T-cell (primary cell): ENCODE measurements at regions not wholly inside any gene's neighbourhood (a gene's known extent, or its start where the extent isn't known, plus 50 kb on each side); places are given as distances from the start of the nearest gene placed in this dataset.
"Not testable (repeated sequence)": the region's sequence is repeated elsewhere in the genome, so short reads cannot be mapped to it uniquely, and the experiment has no call there.

Source experiments
- ATAC-seq, 4 experiments: fragments of 200-7000 bp in 3 of 4; fragments of 150-1000 bp in 1 of 4; cut with Tn5 transposase; replicated peaks in 1 of 4; 1 replicate in 3 of 4; 2 replicates in 1 of 4; pipeline ENCODE4 v1.10.0; 2021; ENCODE audit warnings: moderate library complexity in 3 of 4, mild to moderate bottlenecking in 2 of 4, moderate number of reproducible peaks in 1 of 4
- CTCF ChIA-PET, 2 donors: fragments of 300-600 bp; sonication (Branson Sonifier 250); formaldehyde crosslinking; loops; one replicate each; lab custom pipeline; 2022; ENCODE audit warnings: antibody characterized with exemption in 2 of 2; lab: Charles Lee
- POLR2A ChIA-PET, 2 donors: fragments of 300-600 bp; sonication (Branson Sonifier 250); formaldehyde crosslinking; loops; one replicate each; lab custom pipeline; 2022; ENCODE audit warnings: antibody characterized with exemption in 2 of 2; lab: Charles Lee
- DNase-seq, 35 experiments: peaks; one replicate each; pipeline versions ENCODE4 v3.0.0 to v3.0.0-alpha.2; 2013 to 2023
- H3K27ac ChIP-seq: one replicate; pipeline ENCODE4 v1.5.1; 2013; ENCODE audit warnings: low read length
- H3K27me3 ChIP-seq, 2 experiments: replicated peaks in 1 of 2; 1 replicate in 1 of 2; 2 replicates in 1 of 2; pipeline versions ENCODE4 v1.6.1 to v1.7.0; 2013; ENCODE audit warnings: low read length in 1 of 2, mixed read lengths in 1 of 2; ENCODE audit not compliant: control insufficient read depth in 2 of 2, insufficient read depth in 2 of 2; ENCODE audit errors: extremely low read depth in 1 of 2
- H3K36me3 ChIP-seq, 2 donors: 1 replicate in 1 of 2; 2 replicates in 1 of 2; pipeline versions ENCODE4 v1.6.1 to v1.7.0; 2013; ENCODE audit warnings: low read length in 1 of 2; ENCODE audit not compliant: control insufficient read depth in 2 of 2, insufficient read depth in 1 of 2; ENCODE audit errors: extremely low read depth in 1 of 2
- H3K4me1 ChIP-seq, 2 experiments: 1 replicate in 1 of 2; 2 replicates in 1 of 2; pipeline versions ENCODE4 v1.6.1 to v1.7.0; 2013; ENCODE audit warnings: low read length in 2 of 2, mixed read lengths in 1 of 2; ENCODE audit not compliant: insufficient read depth in 2 of 2, control insufficient read depth in 1 of 2; ENCODE audit errors: extremely low read depth in 1 of 2
- H3K4me3 ChIP-seq, 2 donors: 1 replicate in 1 of 2; 2 replicates in 1 of 2; pipeline versions ENCODE4 v1.5.1 to v1.7.0; 2013; ENCODE audit warnings: mild to moderate bottlenecking in 2 of 2, low read length in 1 of 2, moderate library complexity in 1 of 2; ENCODE audit not compliant: control insufficient read depth in 1 of 2; ENCODE audit errors: extremely low read depth in 1 of 2
- H3K9me3 ChIP-seq: 2 replicates; pipeline ENCODE4 v1.7.0; 2013
- H3K27ac Mint-ChIP-seq, 2 donors: one replicate each; pipeline ENCODE4 v1.8.0; 2020 to 2021; ENCODE audit warnings: mild to moderate bottlenecking in 2 of 2, mixed read lengths in 2 of 2
- H3K27me3 Mint-ChIP-seq, 2 donors: one replicate each; pipeline ENCODE4 v1.8.0; 2021 to 2022; ENCODE audit warnings: mixed read lengths in 2 of 2
- H3K36me3 Mint-ChIP-seq: one replicate; pipeline ENCODE4 v1.8.0; 2021; ENCODE audit warnings: mixed read lengths
- H3K4me1 Mint-ChIP-seq, 3 donors: one replicate each; pipeline ENCODE4 v1.8.0; 2020 to 2022; ENCODE audit warnings: mixed read lengths in 3 of 3, mild to moderate bottlenecking in 1 of 3
- H3K4me3 Mint-ChIP-seq, 3 donors: one replicate each; pipeline ENCODE4 v1.8.0; 2020 to 2022; ENCODE audit warnings: mild to moderate bottlenecking in 3 of 3, mixed read lengths in 3 of 3, moderate library complexity in 3 of 3
- H3K9me3 Mint-ChIP-seq, 3 donors: one replicate each; pipeline ENCODE4 v1.8.0; 2020 to 2022; ENCODE audit warnings: mixed read lengths in 3 of 3
- WGBS: methylation state at CpG from one replicate; pipeline ENCODE4 v1.1.5; 2013; ENCODE audit warnings: missing lambda C conversion rate; ENCODE audit not compliant: insufficient coverage; 5-methylcytosine and 5-hydroxymethylcytosine counted together

GRCh38 chr16:22656573-22656972 lies 145.9 kb downstream of the NPIPB5 start:
- DNase-seq, H3K9me3 Mint-ChIP-seq, H3K36me3 Mint-ChIP-seq, H3K27ac Mint-ChIP-seq, H3K4me3 Mint-ChIP-seq, ATAC-seq, CTCF ChIA-PET, H3K9me3 ChIP-seq, POLR2A ChIA-PET, H3K4me1 Mint-ChIP-seq, H3K27ac ChIP-seq, H3K4me1 ChIP-seq, H3K4me3 ChIP-seq, H3K36me3 ChIP-seq: not testable (repeated sequence)
- WGBS: 77% methylated on average over 4 of the region's 9 CpGs
- peaks cover 0 to 16% of the 10 kb centered on the region in 2 experiments for H3K27me3 ChIP-seq
- H3K27me3 Mint-ChIP-seq: peaks cover 14 to 25% of the 10 kb centered on the region in 2 donors

DNA sequence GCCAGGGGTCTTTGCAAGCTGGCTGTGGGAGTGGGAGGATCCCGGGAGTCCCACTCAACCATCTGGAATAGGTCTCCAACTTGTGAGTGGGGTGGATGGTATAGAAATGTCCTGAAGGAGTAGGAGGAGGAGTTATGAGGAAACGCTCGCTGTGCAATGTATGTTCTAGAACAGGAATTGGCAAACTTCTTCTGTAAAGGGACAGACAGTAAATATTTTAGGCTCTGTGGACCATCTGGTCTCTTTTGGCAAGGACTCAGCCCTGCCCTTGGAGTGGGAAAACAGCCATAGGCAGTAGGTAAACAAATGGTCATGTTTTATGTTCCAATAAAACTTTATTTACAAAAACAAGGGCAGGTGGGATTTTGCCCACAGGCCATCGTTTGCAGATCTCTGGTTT lies 149.2 kb downstream of the NPIPB5 start:
- DNase-seq (no peak), ATAC-seq (no peak)
- H3K9me3 Mint-ChIP-seq: no peaks in the 10 kb centered on the region
- whole genome bisulfite sequencing: 64% methylated on average over 4 of the region's 4 CpGs
- Histone ChIP-seq H3K36me3 (no peaks in the 10 kb centered on the region), H3K27me3 (peaks cover 0 to 27% of the 10 kb centered on the region in 2 experiments), H3K4me1 (no peaks in the 10 kb centered on the region), H3K27ac (no peak overlapping the region), H3K9me3 (no peaks in the 10 kb centered on the region), H3K4me3 (no peak overlapping the region)
- H3K27ac Mint-ChIP-seq: no peak overlapping the region
- H3K36me3 Mint-ChIP-seq: no peaks in the 10 kb centered on the region
- no peaks in the 10 kb centered on the region for H3K4me1 Mint-ChIP-seq
- H3K4me3 Mint-ChIP-seq: no peak overlapping the region
- peaks cover 0 to 9% of the 10 kb centered on the region in 2 donors for H3K27me3 Mint-ChIP-seq
- POLR2A ChIA-PET: no interaction called here
- CTCF ChIA-PET: no interaction called here

DNA sequence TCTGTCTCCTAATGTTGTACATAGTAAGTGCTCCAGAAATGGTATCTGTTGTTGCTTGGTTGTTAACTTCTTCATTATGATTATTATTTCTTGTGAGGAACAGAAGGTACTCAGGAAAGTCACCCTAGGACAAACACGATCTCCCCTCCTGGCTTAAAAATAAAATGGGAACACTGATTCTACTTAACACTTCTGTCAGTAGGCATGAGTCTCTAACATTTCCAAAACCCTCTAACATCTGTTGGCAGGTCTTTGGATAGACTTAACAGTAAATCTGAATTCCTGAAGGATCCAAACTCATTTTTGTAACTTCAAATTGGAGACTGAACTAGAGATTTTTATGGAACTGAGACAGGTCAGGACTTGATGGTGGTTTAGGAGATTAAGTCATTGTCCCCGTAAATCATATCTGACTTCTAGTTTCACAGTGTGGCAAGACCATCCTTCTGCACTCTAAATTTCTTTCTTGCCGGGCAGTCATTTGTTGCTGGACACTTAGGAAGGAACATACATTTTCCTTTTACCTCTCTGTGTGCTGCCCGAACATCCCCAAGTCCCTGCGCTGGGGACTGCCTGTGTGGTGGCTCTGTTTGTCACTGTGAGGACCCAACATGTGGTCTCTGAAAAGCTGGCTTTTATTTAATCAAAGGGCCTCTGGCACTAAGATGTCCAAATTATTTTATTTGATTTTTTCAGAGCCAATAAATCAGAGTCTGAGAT lies 149.9 kb downstream of the NPIPB5 start:
- Histone ChIP-seq H3K9me3 (no peaks in the 10 kb centered on the region), H3K36me3 (no peaks in the 10 kb centered on the region), H3K4me3 (no peak overlapping the region), H3K4me1 (no peaks in the 10 kb centered on the region), H3K27me3 (peaks cover 0 to 27% of the 10 kb centered on the region in 2 experiments), H3K27ac (no peak overlapping the region)
- H3K4me1 Mint-ChIP-seq: no peaks in the 10 kb centered on the region
- POLR2A ChIA-PET: no interaction called here
- H3K36me3 Mint-ChIP-seq: no peaks in the 10 kb centered on the region
- H3K9me3 Mint-ChIP-seq: no peaks in the 10 kb centered on the region
- ATAC-seq: no peak
- H3K4me3 Mint-ChIP-seq: no peak overlapping the region
- peaks cover 0 to 7% of the 10 kb centered on the region in 2 donors for H3K27me3 Mint-ChIP-seq
- CTCF ChIA-PET: interaction anchor here in 1 of 2 donors (0.5 kb wide), 1 partner anchor 10 kb away, joined by 3 read pairs; no protein-coding TSS in a partner anchor
- WGBS: 97% methylated on average over 3 of the region's 5 CpGs
- no peak for DNase-seq
- H3K27ac Mint-ChIP-seq: no peak overlapping the region

- Histone ChIP-seq H3K4me1 (no peaks in the 10 kb centered on the region), H3K9me3 (no peaks in the 10 kb centered on the region), H3K27ac (no peak overlapping the region), H3K27me3 (peaks cover 0 to 27% of the 10 kb centered on the region in 2 experiments), H3K36me3 (no peaks in the 10 kb centered on the region), H3K4me3 (no peak overlapping the region)
- 82% methylated on average over 5 of the region's 7 CpGs for WGBS
- Mint-ChIP-seq H3K4me1 (no peaks in the 10 kb centered on the region), H3K4me3 (no peak overlapping the region), H3K27ac (no peak overlapping the region), H3K27me3 (peaks cover 0 to 4% of the 10 kb centered on the region in 2 donors), H3K9me3 (no peaks in the 10 kb centered on the region), H3K36me3 (no peaks in the 10 kb centered on the region)
- CTCF ChIA-PET: no interaction called here
- POLR2A ChIA-PET: no interaction called here
- no peak for ATAC-seq
- DNase-seq: no peak
These were observed 150.5 kb downstream of the NPIPB5 start for GRCh38 chr16:22661161-22661647.

DNA sequence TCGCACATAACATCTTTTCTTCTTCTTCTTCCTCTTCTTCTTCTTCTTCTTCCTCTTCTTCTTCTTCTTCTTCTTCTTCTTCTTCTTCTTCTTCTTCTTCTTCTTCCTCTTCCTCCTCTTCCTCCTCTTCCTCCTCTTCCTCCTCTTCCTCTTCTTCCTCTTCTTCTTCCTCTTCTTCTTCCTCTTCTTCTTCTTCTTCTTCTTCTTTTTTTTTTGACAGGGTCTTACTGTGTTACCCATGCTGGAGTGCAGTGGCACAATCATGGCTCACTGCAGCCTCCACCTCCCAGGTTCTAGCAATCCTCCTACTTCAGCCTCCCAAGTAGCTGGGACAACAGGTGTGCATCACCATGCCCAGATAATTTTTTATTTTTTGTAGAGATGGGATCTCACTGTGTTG lies 151.0 kb upstream of the HS3ST2 start:
- POLR2A ChIA-PET, H3K9me3 ChIP-seq, H3K9me3 Mint-ChIP-seq, DNase-seq, H3K4me3 Mint-ChIP-seq, H3K27ac ChIP-seq, H3K27ac Mint-ChIP-seq, H3K4me1 ChIP-seq, H3K4me1 Mint-ChIP-seq, H3K27me3 Mint-ChIP-seq, H3K4me3 ChIP-seq, ATAC-seq, H3K36me3 Mint-ChIP-seq, H3K36me3 ChIP-seq, CTCF ChIA-PET: not testable (repeated sequence)
- peaks cover 0 to 29% of the 10 kb centered on the region in 2 experiments for H3K27me3 ChIP-seq
- WGBS: 54% methylated on average over 1 of the region's 1 CpG

DNA sequence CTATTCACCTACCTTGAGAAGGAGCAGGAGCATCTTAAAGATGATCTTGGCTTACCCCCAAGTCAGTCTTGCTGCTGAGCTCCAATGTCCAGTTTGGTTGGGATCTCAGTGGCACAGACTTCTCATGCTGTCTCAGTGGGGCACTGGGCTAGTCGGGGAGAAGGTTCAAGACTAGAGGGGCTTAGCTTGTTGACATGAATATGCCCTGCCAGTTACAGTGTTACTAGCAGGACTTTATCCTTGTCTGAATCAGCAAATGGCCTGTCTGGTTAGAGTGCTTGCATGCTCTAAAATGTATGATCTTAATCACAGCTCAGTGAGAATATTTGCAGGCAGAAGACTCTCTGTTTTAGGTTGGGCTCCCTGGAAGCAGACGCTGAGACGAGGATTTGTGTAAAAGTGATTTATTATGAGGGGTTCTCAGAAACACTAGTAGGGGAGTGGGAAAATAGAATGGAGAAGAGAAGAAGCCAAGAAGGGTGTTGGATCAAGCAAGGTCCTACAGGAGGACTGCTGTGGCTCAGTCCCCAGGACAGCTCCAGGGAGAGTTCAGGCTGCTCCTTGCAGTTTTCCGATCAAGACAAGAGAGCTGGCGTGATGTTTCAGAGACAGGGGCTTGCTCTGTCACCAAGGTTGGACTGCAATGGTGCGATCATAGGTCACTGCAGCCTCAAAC lies 150.4 kb upstream of the HS3ST2 start:
- WGBS: 81% methylated on average over 6 of the region's 6 CpGs
- ATAC-seq: no peak
- POLR2A ChIA-PET: no interaction called here

More for the DNA sequence above, 150.4 kb upstream of the HS3ST2 start:
- Mint-ChIP-seq H3K9me3 (no peaks in the 10 kb centered on the region), H3K36me3 (no peaks in the 10 kb centered on the region), H3K4me1 (no peaks in the 10 kb centered on the region), H3K27me3 (peaks cover 0 to 2% of the 10 kb centered on the region in 2 donors), H3K27ac (no peak overlapping the region), H3K4me3 (no peak overlapping the region)
- Histone ChIP-seq H3K27me3 (peaks cover 0 to 29% of the 10 kb centered on the region in 2 experiments), H3K4me3 (no peak overlapping the region), H3K27ac (no peak overlapping the region), H3K4me1 (no peaks in the 10 kb centered on the region), H3K36me3 (no peaks in the 10 kb centered on the region), H3K9me3 (no peaks in the 10 kb centered on the region)
- CTCF ChIA-PET: no interaction called here
- DNase-seq: no peak
